Trophoblast cell (in vitro differentiated cells and primary cell): ENCODE measurements at regions not wholly inside any gene's neighbourhood (a gene's known extent, or its start where the extent isn't known, plus 50 kb on each side); places are given as distances from the start of the nearest gene placed in this dataset.

Experiments
- DNase-seq, 2 donors: peaks; one replicate each; pipeline ENCODE4 v3.0.0-alpha.2; 2016
- H2AFZ ChIP-seq: 2 replicates; pipeline ENCODE4 v1.6.1; 2013; ENCODE audit warnings: low read length, moderate library complexity, mild to moderate bottlenecking; ENCODE audit not compliant: insufficient read depth, poor library complexity
- H2AK5ac ChIP-seq: 2 replicates; pipeline ENCODE4 v1.6.1; 2013; ENCODE audit warnings: mild to moderate bottlenecking, low read length
- H2BK120ac ChIP-seq: 2 replicates; pipeline ENCODE4 v1.6.1; 2013; ENCODE audit warnings: low read length, mild to moderate bottlenecking, moderate library complexity; ENCODE audit not compliant: insufficient read depth, poor library complexity
- H2BK12ac ChIP-seq: 2 replicates; pipeline ENCODE4 v1.6.1; 2013; ENCODE audit warnings: mild to moderate bottlenecking, low read length, moderate library complexity
- H2BK5ac ChIP-seq: 2 replicates; pipeline ENCODE4 v1.6.1; 2013; ENCODE audit warnings: low read length, low read depth, moderate library complexity, mild to moderate bottlenecking; ENCODE audit not compliant: poor library complexity
- H3K14ac ChIP-seq: 2 replicates; pipeline ENCODE4 v1.6.1; 2013; ENCODE audit warnings: mild to moderate bottlenecking, low read length
- H3K18ac ChIP-seq: 2 replicates; pipeline ENCODE4 v1.6.1; 2013; ENCODE audit warnings: mild to moderate bottlenecking, low read length
- H3K23ac ChIP-seq: 2 replicates; pipeline ENCODE4 v1.6.1; 2013; ENCODE audit warnings: low read length
- H3K27ac ChIP-seq: 2 replicates; pipeline ENCODE4 v1.5.1; 2013; ENCODE audit warnings: low read depth, mild to moderate bottlenecking, inconsistent platforms, low read length, moderate library complexity
- H3K27me3 ChIP-seq: 2 replicates; pipeline ENCODE4 v1.6.1; 2013; ENCODE audit warnings: inconsistent platforms, mild to moderate bottlenecking, low read length, moderate library complexity; ENCODE audit not compliant: insufficient read depth
- H3K36me3 ChIP-seq, 2 experiments: 1 replicate in 1 of 2; 2 replicates in 1 of 2; pipeline ENCODE4 v1.6.1; 2013; ENCODE audit warnings: low read length in 2 of 2, mild to moderate bottlenecking in 2 of 2, moderate library complexity in 1 of 2; ENCODE audit not compliant: insufficient read depth in 2 of 2, control insufficient read depth in 1 of 2
- H3K4ac ChIP-seq: 2 replicates; pipeline ENCODE4 v1.6.1; 2013; ENCODE audit warnings: low read depth, mild to moderate bottlenecking, low read length, moderate library complexity
- H3K4me1 ChIP-seq, 2 experiments: 1 replicate in 1 of 2; 2 replicates in 1 of 2; pipeline ENCODE4 v1.6.1; 2013; ENCODE audit warnings: low read length in 2 of 2, mild to moderate bottlenecking in 2 of 2, moderate library complexity in 1 of 2; ENCODE audit not compliant: insufficient read depth in 2 of 2, control insufficient read depth in 1 of 2
- H3K4me2 ChIP-seq: 2 replicates; pipeline ENCODE4 v1.6.1; 2013; ENCODE audit warnings: inconsistent platforms, mild to moderate bottlenecking, low read length, moderate library complexity
- H3K4me3 ChIP-seq: 2 replicates; pipeline ENCODE4 v1.5.1; 2013; ENCODE audit warnings: mild to moderate bottlenecking, low read depth, low read length, inconsistent platforms
- H3K79me1 ChIP-seq: one replicate; pipeline ENCODE4 v1.6.1; 2013; ENCODE audit warnings: low read length
- H3K79me2 ChIP-seq: 2 replicates; pipeline ENCODE4 v1.6.1; 2013; ENCODE audit warnings: low read length, mild to moderate bottlenecking; ENCODE audit not compliant: control insufficient read depth, insufficient read depth, poor library complexity
- H3K9ac ChIP-seq: 2 replicates; pipeline ENCODE4 v1.6.1; 2013; ENCODE audit warnings: mild to moderate bottlenecking, low read length
- H3K9me3 ChIP-seq: 2 replicates; pipeline ENCODE4 v1.6.1; 2013; ENCODE audit warnings: low read depth, mild to moderate bottlenecking, control low read depth, inconsistent platforms, low read length; ENCODE audit not compliant: insufficient read depth
- H4K12ac ChIP-seq: 2 replicates; pipeline ENCODE4 v1.6.1; 2013; ENCODE audit warnings: low read depth, mild to moderate bottlenecking, low read length, moderate library complexity
- H4K8ac ChIP-seq: 2 replicates; pipeline ENCODE4 v1.6.1; 2013; ENCODE audit warnings: low read depth, mild to moderate bottlenecking, low read length, moderate library complexity
- H4K91ac ChIP-seq: one replicate; pipeline ENCODE4 v1.6.1; 2013; ENCODE audit warnings: low read depth, mild to moderate bottlenecking, low read length, moderate library complexity
- WGBS: extraction: QIAGEN DNeasy Blood & Tissue Kit; methylation state at CpG from one replicate; pipeline ENCODE4 v1.1.7; 2013; ENCODE audit warnings: missing lambda C conversion rate; ENCODE audit not compliant: insufficient read length, insufficient coverage; ENCODE audit errors: extremely low coverage; 5-methylcytosine and 5-hydroxymethylcytosine counted together

DNA sequence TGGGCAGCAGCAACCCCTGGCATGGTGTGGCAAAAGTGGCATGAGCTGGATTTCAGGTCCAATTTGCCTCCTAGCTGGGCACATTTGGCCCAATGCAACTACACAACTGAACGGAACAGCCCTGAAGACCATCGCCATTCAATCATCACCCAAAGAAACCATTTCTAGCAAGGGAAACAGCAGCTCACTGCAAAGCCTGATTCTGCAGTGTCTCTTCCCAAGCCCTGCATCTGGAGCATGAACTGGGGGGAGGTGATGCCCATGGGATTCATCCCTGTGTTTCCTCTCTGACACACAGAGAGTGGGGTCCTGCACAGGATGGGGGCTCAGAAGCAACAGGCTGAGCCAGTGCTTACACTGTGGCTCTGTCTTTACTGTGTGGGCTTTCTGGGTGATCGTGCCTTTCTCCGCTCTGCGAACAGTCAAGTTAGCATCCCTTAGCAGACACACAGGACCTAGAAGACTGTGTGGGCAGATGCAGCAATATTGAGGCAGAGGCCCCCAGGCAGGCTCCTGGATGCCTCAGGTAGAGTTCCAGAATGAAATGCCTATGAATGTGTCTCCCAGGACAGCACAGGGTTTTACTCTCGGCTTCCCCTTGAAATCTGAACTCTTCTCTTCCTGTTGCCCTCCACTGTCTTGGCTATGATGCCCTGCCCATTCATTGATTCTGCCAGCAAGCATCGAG lies 91.1 kb upstream of the ALDH1A3 start:
- no peak overlapping the region for H3K18ac ChIP-seq
- no peaks in the 10 kb centered on the region for H3K27me3 ChIP-seq
- no peak overlapping the region for H2AFZ ChIP-seq
- no peak overlapping the region for H3K4ac ChIP-seq
- no peak overlapping the region for H3K9ac ChIP-seq
- no peak for DNase-seq
- no peak overlapping the region for H3K4me2 ChIP-seq
- no peak overlapping the region for H2BK120ac ChIP-seq
- H3K79me2 ChIP-seq: no peaks in the 10 kb centered on the region
- H4K91ac ChIP-seq: no peak overlapping the region
- H3K36me3 ChIP-seq: no peaks in the 10 kb centered on the region
- no peaks in the 10 kb centered on the region for H3K4me1 ChIP-seq
- no peak overlapping the region for H4K12ac ChIP-seq
- no peak overlapping the region for H4K8ac ChIP-seq
- no CpG with 5 or more reads among the region's 7 CpGs for WGBS
- no peak overlapping the region for H3K4me3 ChIP-seq
- H2BK5ac ChIP-seq: no peak overlapping the region
- H3K23ac ChIP-seq: no peak overlapping the region
- no peak overlapping the region for H3K14ac ChIP-seq
- no peak overlapping the region for H2AK5ac ChIP-seq
- H3K79me1 ChIP-seq: no peaks in the 10 kb centered on the region
- no peak overlapping the region for H2BK12ac ChIP-seq
- H3K9me3 ChIP-seq: peaks cover 7% of the 10 kb centered on the region
- H3K27ac ChIP-seq: no peak overlapping the region

DNA sequence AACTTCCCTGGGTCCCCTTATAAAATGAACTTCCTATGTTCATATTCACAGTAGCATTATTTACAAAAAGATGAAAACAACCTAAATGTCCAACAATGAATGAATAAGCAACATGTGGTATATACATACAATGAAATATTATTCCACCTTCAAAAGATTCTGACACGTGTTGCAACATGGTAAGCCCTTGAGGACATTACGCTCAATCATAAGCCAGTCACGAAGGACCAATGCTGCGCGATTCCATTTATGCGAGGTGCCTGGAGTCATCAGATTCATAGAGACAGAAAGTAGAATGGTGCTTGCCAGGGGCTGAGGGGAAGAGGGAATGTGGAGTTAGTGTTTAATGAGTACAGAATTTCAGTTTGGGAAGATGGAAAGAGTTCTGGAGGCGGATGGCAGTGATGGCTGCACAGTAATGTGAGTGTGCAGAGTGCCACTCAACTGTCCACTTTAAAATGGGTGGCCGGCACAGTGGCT lies 88.8 kb upstream of the ALDH1A3 start:
- H2AK5ac ChIP-seq: no peak overlapping the region
- no CpG with 5 or more reads among the region's 8 CpGs for WGBS
- no peak overlapping the region for H3K9ac ChIP-seq
- H4K91ac ChIP-seq: no peak overlapping the region
- H3K27me3 ChIP-seq: no peaks in the 10 kb centered on the region
- H3K14ac ChIP-seq: no peak overlapping the region
- H3K4me1 ChIP-seq: no peaks in the 10 kb centered on the region
- H4K12ac ChIP-seq: no peak overlapping the region
- H3K18ac ChIP-seq: no peak overlapping the region
- no peak overlapping the region for H3K23ac ChIP-seq
- no peak overlapping the region for H2BK12ac ChIP-seq
- no peak overlapping the region for H3K27ac ChIP-seq
- H3K4me2 ChIP-seq: no peak overlapping the region
- no peak overlapping the region for H2AFZ ChIP-seq
- no peak for DNase-seq
- H3K36me3 ChIP-seq: no peaks in the 10 kb centered on the region
- no peaks in the 10 kb centered on the region for H3K79me1 ChIP-seq
- H3K4ac ChIP-seq: no peak overlapping the region
- no peak overlapping the region for H2BK5ac ChIP-seq
- H3K4me3 ChIP-seq: no peak overlapping the region
- no peak overlapping the region for H2BK120ac ChIP-seq
- no peaks in the 10 kb centered on the region for H3K79me2 ChIP-seq
- H3K9me3 ChIP-seq: peaks cover 4% of the 10 kb centered on the region
- no peak overlapping the region for H4K8ac ChIP-seq

DNA sequence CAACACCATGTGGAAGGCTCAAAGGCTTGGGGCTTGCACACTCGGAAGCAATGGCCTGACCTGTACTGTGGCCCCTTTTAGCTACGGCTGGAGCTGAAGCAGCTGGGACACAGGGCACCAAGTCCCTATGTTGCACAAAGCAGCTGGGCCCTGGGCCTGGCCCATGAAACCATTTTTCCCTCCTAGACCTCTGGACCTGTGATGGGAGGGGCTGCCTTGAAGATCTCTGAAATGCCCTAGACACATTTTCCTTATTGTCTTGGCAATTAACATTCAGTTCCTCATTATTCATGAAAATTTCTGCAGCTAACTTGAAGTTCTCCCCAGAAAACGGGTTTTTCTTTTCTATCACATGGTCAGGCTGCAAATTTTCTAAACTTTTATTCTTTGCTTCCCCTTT lies 85.6 kb upstream of the ALDH1A3 start:
- Histone ChIP-seq H2AFZ (no peak overlapping the region), H2AK5ac (no peak overlapping the region), H2BK120ac (no peak overlapping the region), H4K8ac (no peak overlapping the region), H3K14ac (no peak overlapping the region), H3K79me1 (no peaks in the 10 kb centered on the region), H3K79me2 (no peaks in the 10 kb centered on the region), H3K36me3 (no peaks in the 10 kb centered on the region), H3K9me3 (no peaks in the 10 kb centered on the region), H2BK5ac (no peak overlapping the region), H3K9ac (no peak overlapping the region), H2BK12ac (no peak overlapping the region), H4K91ac (no peak overlapping the region), H3K4me2 (no peak overlapping the region), H3K23ac (no peak overlapping the region), H3K4me3 (no peak overlapping the region), H3K4ac (no peak overlapping the region), H3K27me3 (no peaks in the 10 kb centered on the region), H4K12ac (no peak overlapping the region), H3K4me1 (no peaks in the 10 kb centered on the region), H3K18ac (no peak overlapping the region), H3K27ac (no peak overlapping the region)
- no peak for DNase-seq
- WGBS: no CpG with 5 or more reads among the region's 3 CpGs

DNA sequence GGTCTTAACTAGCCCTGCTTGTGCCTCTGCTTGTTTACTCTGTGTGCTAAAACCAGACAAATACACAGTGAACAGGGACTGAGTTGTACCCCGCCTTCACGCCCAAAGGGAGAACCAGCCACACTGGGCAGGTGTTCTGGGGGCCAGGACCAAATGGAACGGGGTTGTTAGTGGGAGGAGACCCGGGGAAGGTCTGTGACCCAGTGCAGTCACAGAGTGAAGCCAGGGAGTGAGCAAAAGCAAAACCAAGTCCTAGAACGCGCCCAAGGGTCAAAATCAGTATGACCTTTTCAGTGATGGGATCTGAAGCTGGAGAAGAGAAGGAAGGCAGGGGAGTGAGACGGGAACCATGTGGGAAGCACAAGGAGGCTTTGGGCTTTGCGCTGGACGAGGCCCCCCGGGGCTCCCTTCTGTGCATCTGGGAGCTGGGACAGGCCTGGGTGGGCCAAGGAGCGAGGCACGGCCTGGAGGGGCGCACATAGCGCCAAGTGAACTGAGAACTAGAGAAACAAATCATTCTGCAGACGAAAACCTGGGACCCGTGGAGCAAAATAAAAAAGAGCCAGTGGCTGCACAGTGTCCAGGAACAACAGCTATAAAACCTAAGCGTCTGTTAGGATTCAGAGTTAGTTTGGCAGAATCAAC lies 78.3 kb upstream of the ALDH1A3 start:
- H4K12ac ChIP-seq: no peak overlapping the region
- H3K4me3 ChIP-seq: no peak overlapping the region
- H4K91ac ChIP-seq: no peak overlapping the region
- no peak overlapping the region for H4K8ac ChIP-seq
- no peak overlapping the region for H3K9ac ChIP-seq
- H2AFZ ChIP-seq: no peak overlapping the region
- H3K14ac ChIP-seq: no peak overlapping the region
- no CpG with 5 or more reads among the region's 17 CpGs for WGBS
- no peak overlapping the region for H2BK120ac ChIP-seq
- H3K36me3 ChIP-seq: no peaks in the 10 kb centered on the region
- DNase-seq: no peak
- H3K9me3 ChIP-seq: no peaks in the 10 kb centered on the region
- H3K79me2 ChIP-seq: no peaks in the 10 kb centered on the region
- H2BK5ac ChIP-seq: no peak overlapping the region
- H3K27ac ChIP-seq: no peak overlapping the region
- no peak overlapping the region for H3K23ac ChIP-seq
- no peaks in the 10 kb centered on the region for H3K79me1 ChIP-seq
- no peaks in the 10 kb centered on the region for H3K27me3 ChIP-seq
- H3K18ac ChIP-seq: no peak overlapping the region
- H3K4me2 ChIP-seq: no peak overlapping the region
- no peak overlapping the region for H2BK12ac ChIP-seq
- no peaks in the 10 kb centered on the region for H3K4me1 ChIP-seq
- no peak overlapping the region for H2AK5ac ChIP-seq
- H3K4ac ChIP-seq: no peak overlapping the region
